ENCODE measurements at regions not wholly inside any gene's neighbourhood (a gene's known extent, or its start where the extent isn't known, plus 50 kb on each side); places are given as distances from the start of the nearest gene placed in this dataset.

GRCh38 chr12:125193376-125194152 lies 128.3 kb downstream of the AACS start:
- DNase-seq: no peak

- no peak for DNase-seq
These were observed 129.0 kb downstream of the AACS start for GRCh38 chr12:125194163-125194773.

- no peak for DNase-seq
These were observed 129.8 kb downstream of the AACS start for GRCh38 chr12:125194987-125195386.

- no peak for DNase-seq
These were observed 132.1 kb downstream of the AACS start for GRCh38 chr12:125197326-125197725.

- no peak for DNase-seq
These were observed 133.4 kb downstream of the AACS start for GRCh38 chr12:125198652-125199051.

- no peak for DNase-seq
These were observed 135.9 kb downstream of the AACS start for GRCh38 chr12:125201090-125201489.

- DNase-seq: no peak
These were observed 136.7 kb downstream of the AACS start for GRCh38 chr12:125201940-125202339.

- no peak for DNase-seq
These were observed 137.2 kb downstream of the AACS start for GRCh38 chr12:125202421-125202820.

GRCh38 chr12:125203145-125203765 lies 138.0 kb downstream of the AACS start:
- no peak for DNase-seq

- no peak for DNase-seq
These were observed 140.2 kb downstream of the AACS start for GRCh38 chr12:125205386-125205785.

GRCh38 chr12:125206711-125207110 lies 141.5 kb downstream of the AACS start:
- DNase-seq: no peak

- no peak for DNase-seq
These were observed 143.1 kb downstream of the AACS start for GRCh38 chr12:125208334-125208733.

- DNase-seq: no peak
These were observed 143.7 kb downstream of the AACS start for GRCh38 chr12:125208942-125209341.

GRCh38 chr12:125210104-125210755 lies 145.0 kb downstream of the AACS start:
- no peak for DNase-seq

GRCh38 chr12:125211464-125211863 lies 146.2 kb downstream of the AACS start:
- no peak for DNase-seq

GRCh38 chr12:125214289-125214688 lies 149.1 kb downstream of the AACS start:
- no peak for DNase-seq

- DNase-seq: no peak
These were observed 151.5 kb downstream of the AACS start for GRCh38 chr12:125216756-125217155.

- no peak for DNase-seq
These were observed 152.1 kb downstream of the AACS start for GRCh38 chr12:125217308-125217707.

- DNase-seq: no peak
These were observed 153.7 kb downstream of the AACS start for GRCh38 chr12:125218952-125219351.

GRCh38 chr12:125220404-125221273 lies 155.4 kb downstream of the AACS start:
- DNase-seq: no peak

GRCh38 chr12:125221602-125222001 lies 156.4 kb downstream of the AACS start:
- DNase-seq: no peak

- no peak for DNase-seq
These were observed 157.6 kb downstream of the AACS start for GRCh38 chr12:125222876-125223275.

- no peak for DNase-seq
These were observed 160.4 kb downstream of the AACS start for GRCh38 chr12:125225641-125226040.

All from activated naive CD4-positive, alpha-beta T cell treated with Interleukin-2 at 50 U/mL for 16 hours (primary cell).